ENCODE measurements at regions not wholly inside any gene's neighbourhood (a gene's known extent, or its start where the extent isn't known, plus 50 kb on each side); places are given as distances from the start of the nearest gene placed in this dataset.

GRCh38 chr6:121826156-121826810, 390.8 kb downstream of the GJA1 start:
- TF ChIP-seq CTCF (IDR thresholded peaks at IDR 0.05), result no peak
- ATAC-seq (ENCODE audit: low FRiP score) (peak; percentile 70), DNase-seq (ENCODE audit: low spot score) (no peak)

GRCh38 chr6:121828146-121828886, 392.9 kb downstream of the GJA1 start:
- no peak for ATAC-seq (ENCODE audit: low FRiP score)
- no peak for DNase-seq (ENCODE audit: low spot score)
- TF ChIP-seq CTCF (IDR thresholded peaks at IDR 0.05), result no peak

- ATAC-seq (ENCODE audit: low FRiP score) (no peak), DNase-seq (ENCODE audit: low spot score) (no peak)
These were observed 395.3 kb downstream of the GJA1 start for GRCh38 chr6:121830736-121831135.

GRCh38 chr6:121835662-121836061, 400.2 kb downstream of the GJA1 start:
- DNase-seq (ENCODE audit: low spot score) (no peak), ATAC-seq (ENCODE audit: low FRiP score) (no peak)
- no peak for TF ChIP-seq CTCF (IDR thresholded peaks at IDR 0.05)

More at GRCh38 chr6:121830736-121831135, 395.3 kb downstream of the GJA1 start:
- no peak for TF ChIP-seq CTCF (IDR thresholded peaks at IDR 0.05)

- ATAC-seq (ENCODE audit: low FRiP score) (no peak), DNase-seq (ENCODE audit: low spot score) (no peak)
- TF ChIP-seq CTCF (IDR thresholded peaks at IDR 0.05), result no peak
These were observed 402.2 kb downstream of the GJA1 start for GRCh38 chr6:121837545-121838229.

GRCh38 chr6:121838842-121839241, 403.4 kb downstream of the GJA1 start:
- ATAC-seq (ENCODE audit: low FRiP score), result no peak
- no peak for TF ChIP-seq CTCF (IDR thresholded peaks at IDR 0.05)
- DNase-seq (ENCODE audit: low spot score), result no peak

Measured in omental fat pad (tissue), 3 donors.